HTR-8/SVneo (cell line): ENCODE measurements at regions not wholly inside any gene's neighbourhood (a gene's known extent, or its start where the extent isn't known, plus 50 kb on each side); places are given as distances from the start of the nearest gene placed in this dataset.
"Not testable (repeated sequence)": the region's sequence is repeated elsewhere in the genome, so short reads cannot be mapped to it uniquely, and the experiment has no call there.

Experiments used
- DNase-seq: peaks from one replicate; pipeline ENCODE4 v3.0.0; 2011; ENCODE audit warnings: low spot score, mixed read lengths; ENCODE audit not compliant: insufficient read length
- FAIRE-seq: peaks from 2 replicates; lab custom pipeline; 2011; peaks lifted over from hg19 to GRCh38; lab: Jason Lieb, UNC

- DNase-seq (no peak), FAIRE-seq (no peak)
Observed at GRCh38 chr9:119707228-119707845, 338.1 kb upstream of the BRINP1 start.

GRCh38 chr9:119701651-119702050 is 332.4 kb upstream of the BRINP1 start:
- FAIRE-seq: no peak
- no peak for DNase-seq

GRCh38 chr9:119698535-119698934 is 329.3 kb upstream of the BRINP1 start:
- no peak for DNase-seq
- no peak for FAIRE-seq

GRCh38 chr9:119697996-119698395 is 328.8 kb upstream of the BRINP1 start:
- FAIRE-seq: no peak
- DNase-seq: no peak

GRCh38 chr9:119689879-119690278 is 320.6 kb upstream of the BRINP1 start:
- DNase-seq (no peak), FAIRE-seq (no peak)

- no peak for DNase-seq
- no peak for FAIRE-seq
Observed at GRCh38 chr9:119688547-119688946, 319.3 kb upstream of the BRINP1 start.

- DNase-seq (no peak), FAIRE-seq (no peak)
Observed at GRCh38 chr9:119677811-119678505, 308.7 kb upstream of the BRINP1 start.

GRCh38 chr9:119675951-119676350 is 306.7 kb upstream of the BRINP1 start:
- no peak for FAIRE-seq
- no peak for DNase-seq

GRCh38 chr9:119672763-119673162 is 303.5 kb upstream of the BRINP1 start:
- not testable (repeated sequence) for FAIRE-seq, DNase-seq

- FAIRE-seq (no peak), DNase-seq (no peak)
Observed at GRCh38 chr9:119667916-119668315, 298.7 kb upstream of the BRINP1 start.

- no peak for FAIRE-seq
- no peak for DNase-seq
Observed at GRCh38 chr9:119667163-119667562, 297.9 kb upstream of the BRINP1 start.

GRCh38 chr9:119662329-119662728 is 293.1 kb upstream of the BRINP1 start:
- no peak for DNase-seq
- no peak for FAIRE-seq

GRCh38 chr9:119652931-119653330 is 283.7 kb upstream of the BRINP1 start:
- DNase-seq (no peak), FAIRE-seq (no peak)

GRCh38 chr9:119649205-119649604 is 280.0 kb upstream of the BRINP1 start:
- no peak for DNase-seq
- no peak for FAIRE-seq

- FAIRE-seq: no peak
- DNase-seq: no peak
Observed at GRCh38 chr9:119639287-119639955, 270.2 kb upstream of the BRINP1 start.

- FAIRE-seq (no peak), DNase-seq (no peak)
Observed at GRCh38 chr9:119634006-119634405, 264.8 kb upstream of the BRINP1 start.

- DNase-seq: no peak
- no peak for FAIRE-seq
Observed at GRCh38 chr9:119611565-119611964, 242.3 kb upstream of the BRINP1 start.

- no peak for FAIRE-seq
- DNase-seq: no peak
Observed at GRCh38 chr9:119609277-119609971, 240.2 kb upstream of the BRINP1 start.

- FAIRE-seq (no peak), DNase-seq (no peak)
Observed at GRCh38 chr9:119601632-119602031, 232.4 kb upstream of the BRINP1 start.

- DNase-seq (no peak), FAIRE-seq (no peak)
Observed at GRCh38 chr9:119597499-119597898, 228.3 kb upstream of the BRINP1 start.

- no peak for DNase-seq
- no peak for FAIRE-seq
Observed at GRCh38 chr9:119596703-119597102, 227.5 kb upstream of the BRINP1 start.
